WTC11 (cell line): ENCODE measurements at regions not wholly inside any gene's neighbourhood (a gene's known extent, or its start where the extent isn't known, plus 50 kb on each side); places are given as distances from the start of the nearest gene placed in this dataset.

Source experiments
- CREM ChIP-seq: sonication (generic); formaldehyde crosslinking; IDR thresholded peaks from 2 replicates; pipeline ENCODE4 v1.8.1; 2022; ENCODE audit warnings: mild to moderate bottlenecking, missing genetic modification reagents, moderate library complexity
- FOXJ3 ChIP-seq: sonication (generic); formaldehyde crosslinking; IDR thresholded peaks from 2 replicates; pipeline ENCODE4 v1.9.0; 2021; ENCODE audit warnings: missing genetic modification reagents, mild to moderate bottlenecking, borderline replicate concordance
- KAT7 ChIP-seq: sonication (generic); formaldehyde crosslinking; IDR thresholded peaks from 2 replicates; pipeline ENCODE4 v1.8.1; 2023; ENCODE audit warnings: missing genetic modification reagents, mild to moderate bottlenecking, borderline replicate concordance
- RORB ChIP-seq: fragments of 250-450 bp; sonication (Bioruptor Pico); IDR thresholded peaks from 2 replicates; pipeline ENCODE4 v1.9.0; 2021; ENCODE audit warnings: mild to moderate bottlenecking
- TF ChIP-seq, protein P1 (sequence below): sonication (generic); formaldehyde crosslinking; IDR thresholded peaks from 2 replicates; pipeline ENCODE4 v1.8.0; 2022; ENCODE audit warnings: mild to moderate bottlenecking, missing genetic modification reagents

DNA sequence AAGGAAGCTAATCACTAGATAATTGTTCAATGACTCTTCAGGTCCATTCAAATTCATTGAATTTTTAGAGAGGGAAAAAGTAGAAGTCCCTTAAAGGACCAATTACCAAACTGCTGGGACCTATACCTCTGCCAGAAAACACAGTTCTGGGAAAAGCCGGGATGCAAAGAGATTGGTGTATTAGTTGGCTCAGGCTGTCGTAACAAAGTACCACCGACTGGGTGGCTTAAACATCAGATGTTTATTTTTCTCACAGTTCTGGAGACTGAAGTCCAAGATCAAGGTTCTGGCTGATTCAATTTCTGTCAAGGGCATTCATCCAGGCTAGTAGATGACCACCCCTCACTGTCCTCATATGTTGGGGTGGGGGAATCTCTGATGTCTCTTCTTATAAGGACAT is 177.1 kb upstream of the FSTL4 start:
- TF ChIP-seq RORB (CRISPR knock-in tag), result no peak
- TF ChIP-seq CREM (CRISPR knock-in tag), result no peak
- no peak for TF ChIP-seq KAT7
- TF ChIP-seq FOXJ3 (CRISPR knock-in tag), result no peak
- TF ChIP-seq, protein P1, sequence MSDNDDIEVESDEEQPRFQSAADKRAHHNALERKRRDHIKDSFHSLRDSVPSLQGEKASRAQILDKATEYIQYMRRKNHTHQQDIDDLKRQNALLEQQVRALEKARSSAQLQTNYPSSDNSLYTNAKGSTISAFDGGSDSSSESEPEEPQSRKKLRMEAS, result no peak
